Middle frontal gyrus (tissue), 1 donor: ENCODE measurements at regions not wholly inside any gene's neighbourhood (a gene's known extent, or its start where the extent isn't known, plus 50 kb on each side); places are given as distances from the start of the nearest gene placed in this dataset.

Experiments used
- DNase-seq: peaks from one replicate; pipeline ENCODE4 v3.0.0-alpha.2; 2015; ENCODE audit warnings: low spot score; ENCODE audit errors: extremely low spot score

GRCh38 chr6:147067184-147067583 is 137.0 kb upstream of the STXBP5 start:
- DNase-seq, result no peak

DNA sequence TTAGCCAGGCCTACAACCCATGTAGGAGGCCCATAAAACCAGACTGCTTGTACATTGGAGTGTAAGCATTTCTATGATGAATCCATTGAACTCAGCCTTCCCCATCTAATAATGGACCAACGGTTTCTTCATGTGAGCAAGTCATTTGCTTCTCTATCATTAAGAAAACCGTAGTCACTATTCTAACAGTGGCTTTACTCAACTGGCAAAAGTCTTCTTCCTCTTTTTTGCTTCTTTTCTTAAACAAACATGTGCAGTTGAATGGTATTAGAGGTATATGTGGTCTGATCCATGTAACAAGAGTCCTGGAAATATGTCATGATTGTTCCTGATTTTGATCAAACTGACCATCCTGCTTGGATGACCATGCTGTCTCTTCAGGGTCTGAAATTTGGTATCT is 132.4 kb upstream of the STXBP5 start:
- DNase-seq, result no peak

GRCh38 chr6:147075381-147075780 is 128.8 kb upstream of the STXBP5 start:
- no peak for DNase-seq

DNA sequence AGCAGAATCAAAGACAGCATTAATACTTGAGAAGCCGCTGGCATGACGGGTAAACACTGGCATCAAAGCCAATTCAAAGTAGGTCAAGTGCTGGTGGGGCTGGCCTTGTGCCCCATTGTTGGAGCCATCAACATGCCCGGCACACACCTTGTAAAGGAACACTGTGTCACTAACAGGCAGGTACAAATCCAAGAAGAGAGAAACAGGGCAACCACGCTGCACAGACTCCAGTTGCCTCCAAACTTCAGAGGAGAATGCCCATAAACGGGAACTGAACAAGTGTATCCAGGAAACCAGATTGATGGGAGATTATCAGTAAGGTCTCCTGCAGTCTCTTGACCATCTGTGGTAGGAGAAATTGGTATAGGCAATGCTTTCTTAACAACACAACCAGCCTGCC is 127.0 kb upstream of the STXBP5 start:
- DNase-seq, result peak; percentile 8

GRCh38 chr6:147078106-147078505 is 126.1 kb upstream of the STXBP5 start:
- no peak for DNase-seq

GRCh38 chr6:147078602-147079001 is 125.6 kb upstream of the STXBP5 start:
- DNase-seq, result no peak

DNA sequence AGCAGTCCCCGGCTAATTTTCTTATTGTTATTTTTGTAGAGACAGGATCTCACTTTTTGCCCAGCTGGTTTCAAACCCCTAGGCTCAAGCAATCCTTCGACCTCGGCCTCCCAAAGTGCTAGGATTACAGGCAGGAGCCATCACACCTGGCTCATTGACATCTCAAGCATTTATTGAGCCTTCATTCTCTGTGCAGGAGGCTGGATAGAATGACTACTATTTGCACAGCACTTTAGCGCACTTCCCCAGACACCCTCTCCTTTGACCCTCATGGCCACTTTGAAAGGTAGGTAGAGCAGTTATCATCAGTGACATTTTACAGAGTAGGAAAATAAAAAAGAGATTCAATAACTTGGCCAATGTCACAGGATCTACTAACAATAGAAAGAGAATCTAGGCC is 124.0 kb upstream of the STXBP5 start:
- no peak for DNase-seq

DNA sequence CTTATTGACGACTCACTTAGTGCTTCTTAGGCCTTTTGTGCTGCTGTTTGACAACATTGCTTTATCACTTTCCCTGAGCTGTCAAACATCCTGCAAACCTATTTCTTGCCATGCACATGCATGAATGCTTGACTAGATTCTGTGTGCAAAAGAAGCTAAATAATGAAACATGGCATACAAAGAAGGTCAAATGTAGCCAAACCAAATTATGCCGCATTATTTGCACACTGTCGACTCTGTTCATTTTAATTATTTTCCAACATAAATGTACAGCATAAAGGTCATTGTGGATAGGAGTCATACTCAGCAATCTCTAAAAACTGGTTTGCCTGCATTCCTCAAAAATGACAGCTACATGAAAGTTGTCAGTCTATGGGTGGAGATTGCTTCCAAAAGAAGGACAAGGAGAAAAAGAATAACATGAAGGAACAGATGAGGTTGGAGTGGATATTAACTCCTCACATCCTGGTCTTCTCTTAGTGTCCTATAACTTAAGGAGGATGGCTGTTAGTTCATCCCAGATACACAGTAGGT is 123.1 kb upstream of the STXBP5 start:
- no peak for DNase-seq

- peak; percentile 44 for DNase-seq
Observed at GRCh38 chr6:147087641-147088040, 116.6 kb upstream of the STXBP5 start.

DNA sequence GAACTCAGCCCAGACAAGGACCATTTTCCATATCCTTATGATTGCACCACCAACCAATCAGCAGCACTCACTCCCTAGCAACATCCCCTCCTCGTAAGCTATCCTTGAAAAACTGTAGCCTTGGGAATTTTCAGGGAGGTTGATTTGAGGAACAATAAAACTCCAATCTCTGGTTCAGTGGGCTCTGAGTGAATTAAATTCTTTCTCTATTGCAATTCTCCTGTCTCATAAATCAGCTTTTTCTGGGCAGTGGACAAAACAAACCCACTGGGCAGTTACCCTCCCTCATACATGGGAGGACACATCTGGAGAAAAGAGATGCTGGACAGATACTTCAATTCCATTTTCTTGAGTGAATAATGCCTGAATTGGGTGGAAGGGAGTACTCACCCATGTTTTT is 115.4 kb upstream of the STXBP5 start:
- DNase-seq, result no peak

- DNase-seq, result no peak
Observed at GRCh38 chr6:147095316-147095715, 108.9 kb upstream of the STXBP5 start.

GRCh38 chr6:147099974-147100373 is 104.2 kb upstream of the STXBP5 start:
- DNase-seq, result no peak

- no peak for DNase-seq
Observed at GRCh38 chr6:147103007-147103406, 101.2 kb upstream of the STXBP5 start.

GRCh38 chr6:147103694-147104093 is 100.5 kb upstream of the STXBP5 start:
- DNase-seq, result no peak

DNA sequence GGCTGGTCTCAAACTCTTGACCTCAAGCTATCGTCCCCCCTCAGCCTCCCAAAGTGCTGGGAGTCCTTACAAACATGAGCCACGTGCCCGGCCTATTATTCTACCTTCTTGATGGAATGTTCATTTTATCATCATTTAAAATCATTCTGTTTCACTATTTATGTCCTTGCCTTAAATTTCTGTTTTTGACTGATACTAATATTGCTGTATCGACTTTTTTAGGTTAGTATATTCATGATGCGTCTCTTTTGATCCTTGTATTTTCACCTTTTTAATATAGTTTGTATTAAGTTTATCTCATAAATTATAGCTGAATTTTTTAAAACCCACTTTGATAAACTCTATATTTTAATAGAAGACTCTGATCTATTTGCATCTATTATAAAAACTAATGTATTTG is 98.4 kb upstream of the STXBP5 start:
- DNase-seq, result no peak

DNA sequence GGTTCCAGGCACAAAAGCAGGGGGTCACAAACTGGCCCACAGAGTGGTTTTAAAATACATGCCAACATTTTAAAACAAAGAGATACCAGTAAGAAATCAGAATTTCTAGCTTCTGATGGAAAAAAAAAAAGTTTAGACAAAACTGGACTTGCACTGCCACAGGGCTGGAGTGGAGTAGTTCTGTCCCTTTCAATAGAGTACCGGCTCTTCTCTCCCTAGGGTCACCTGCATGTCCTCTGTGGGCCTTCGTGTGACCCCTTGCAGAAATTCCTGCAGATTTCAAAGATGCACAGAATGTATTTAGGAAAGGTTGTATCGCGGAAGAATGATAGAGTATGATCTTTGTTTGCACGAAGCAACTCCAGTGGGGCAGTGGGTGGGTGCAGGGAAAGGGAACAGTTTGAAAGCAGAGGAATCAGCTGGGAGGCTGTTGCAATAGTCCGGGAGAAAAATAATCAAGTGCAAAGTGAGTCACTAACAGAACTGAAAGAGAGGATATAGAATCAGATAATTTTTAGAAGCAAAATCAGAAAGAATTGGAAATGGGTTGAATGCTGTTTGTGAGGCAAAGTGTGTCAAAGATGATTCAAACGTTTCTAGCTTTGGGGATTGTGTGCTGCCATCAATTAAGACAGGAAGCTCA is 97.3 kb upstream of the STXBP5 start:
- DNase-seq, result no peak

DNA sequence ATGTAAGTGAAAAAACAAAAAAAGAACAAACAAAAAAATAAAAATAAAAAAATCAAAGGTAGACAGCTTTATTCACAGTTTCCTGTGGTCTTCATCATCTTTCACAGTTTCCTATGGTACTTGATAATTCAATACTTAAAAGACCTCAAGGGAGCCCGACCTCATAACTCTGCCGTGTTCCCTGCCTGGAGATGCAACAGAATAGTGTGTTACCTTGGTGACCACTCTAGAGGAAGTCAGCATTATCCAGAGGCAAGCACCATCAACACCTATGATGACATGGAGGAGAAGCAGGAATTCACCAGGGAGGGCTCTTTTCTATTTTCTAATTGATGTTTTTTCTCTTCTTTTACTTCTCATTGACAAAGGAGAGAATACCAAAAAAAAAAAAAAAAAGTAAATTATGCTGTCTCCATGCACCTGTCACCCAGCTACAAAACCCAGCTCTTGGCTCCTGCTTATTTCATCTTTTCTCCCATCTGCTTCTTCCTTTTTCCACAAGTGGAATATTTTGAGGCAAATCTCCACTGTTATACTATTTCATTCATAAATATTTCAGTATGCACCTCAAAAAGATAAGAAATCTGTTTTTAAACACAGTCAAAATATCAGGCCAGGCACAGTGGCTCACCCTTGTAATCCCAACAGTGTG is 95.8 kb upstream of the STXBP5 start:
- DNase-seq, result no peak

- DNase-seq, result no peak
Observed at GRCh38 chr6:147109707-147110106, 94.5 kb upstream of the STXBP5 start.

DNA sequence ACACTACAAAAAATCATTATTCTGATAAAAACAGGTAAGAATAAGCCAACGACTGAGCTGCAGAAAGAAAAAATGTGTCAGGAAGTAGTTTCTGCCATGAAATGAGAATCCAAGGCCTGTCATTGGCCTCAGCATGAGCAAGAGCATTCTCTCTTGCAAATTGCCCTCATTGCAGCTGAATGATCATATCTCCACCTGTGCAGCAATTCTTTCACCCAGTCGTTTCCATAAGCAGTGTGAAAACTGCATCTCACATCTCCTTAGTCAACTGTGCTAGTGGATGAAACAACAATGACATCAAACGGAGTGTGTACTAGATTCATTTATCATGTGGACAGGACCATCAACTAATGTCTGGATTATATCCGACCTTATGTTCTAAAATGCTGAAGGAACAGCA is 88.2 kb upstream of the STXBP5 start:
- DNase-seq, result no peak

DNA sequence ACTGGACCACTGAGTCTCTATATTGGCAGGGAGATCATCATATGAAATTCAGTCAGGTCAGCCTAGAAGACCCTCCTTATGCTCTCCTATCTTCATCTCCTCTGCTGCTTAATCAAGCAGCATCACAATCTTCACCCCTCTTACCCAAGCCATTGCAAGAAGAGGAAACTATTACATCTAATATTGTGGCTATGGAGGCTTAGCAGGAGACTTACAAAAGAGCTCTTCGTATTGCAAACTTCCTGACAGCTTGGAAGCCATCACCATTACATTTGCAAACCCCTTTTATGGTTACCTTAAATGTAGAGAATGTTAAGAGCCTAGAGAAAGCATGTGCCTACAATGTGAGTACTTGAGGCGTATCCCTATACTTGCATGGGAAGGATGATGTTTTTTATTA is 87.2 kb upstream of the STXBP5 start:
- DNase-seq, result no peak

GRCh38 chr6:147117580-147117979 is 86.6 kb upstream of the STXBP5 start:
- DNase-seq, result no peak

DNA sequence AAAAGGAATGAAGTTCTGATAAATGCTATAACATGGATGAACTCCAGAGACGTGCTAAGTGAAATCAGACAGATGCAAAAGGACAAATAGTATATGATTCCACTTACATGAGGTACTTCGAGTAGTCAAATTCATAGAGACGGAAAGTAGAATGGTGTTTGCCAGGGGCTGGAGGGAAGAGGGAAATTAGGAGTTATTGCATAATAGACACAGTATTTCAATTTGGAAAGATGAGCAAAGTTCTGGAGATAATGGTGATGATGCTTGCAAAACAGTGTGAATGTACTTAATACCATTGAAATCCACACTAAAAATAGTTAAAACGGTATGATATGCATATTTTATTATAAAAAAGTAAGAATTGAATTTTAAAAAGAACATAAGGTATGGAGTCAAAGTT is 84.9 kb upstream of the STXBP5 start:
- DNase-seq, result no peak

DNA sequence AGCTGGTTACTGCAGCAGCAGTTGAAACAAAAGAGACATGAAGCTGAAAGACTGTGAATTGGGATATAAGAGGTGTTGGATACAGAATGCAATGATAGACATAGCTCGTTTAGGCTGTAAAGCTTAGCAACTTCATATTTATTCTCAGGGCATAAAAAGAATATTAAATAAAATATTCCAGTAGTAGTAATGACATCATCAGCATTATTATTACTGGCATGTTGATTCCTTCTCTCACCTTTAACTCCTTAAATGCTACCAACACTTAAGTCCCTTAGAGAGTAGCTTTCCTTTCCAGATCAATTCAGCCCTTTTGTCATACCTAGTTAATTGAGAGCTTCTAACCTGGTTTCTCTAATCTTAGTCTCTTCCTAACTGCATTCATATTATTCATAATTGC is 81.4 kb upstream of the STXBP5 start:
- no peak for DNase-seq
